Endodermal cell (in vitro differentiated cells): ENCODE measurements at regions not wholly inside any gene's neighbourhood (a gene's known extent, or its start where the extent isn't known, plus 50 kb on each side); places are given as distances from the start of the nearest gene placed in this dataset.

Source experiments
- DNase-seq: peaks from one replicate; pipeline ENCODE4 v3.0.0-alpha.2; 2017
- H3K27ac ChIP-seq: 2 replicates; pipeline ENCODE4 v1.5.1; 2013; ENCODE audit warnings: mild to moderate bottlenecking, low read depth, low read length, moderate library complexity
- H3K27me3 ChIP-seq: 2 replicates; pipeline ENCODE4 v1.6.1; 2013; ENCODE audit warnings: mild to moderate bottlenecking, low read length, moderate library complexity; ENCODE audit not compliant: insufficient read depth, control insufficient read depth, poor library complexity, severe bottlenecking
- H3K36me3 ChIP-seq: 2 replicates; pipeline ENCODE4 v1.7.0; 2013; ENCODE audit warnings: mild to moderate bottlenecking, low read length, moderate library complexity; ENCODE audit not compliant: control insufficient read depth, insufficient read depth
- H3K4me1 ChIP-seq: one replicate; pipeline ENCODE4 v1.7.0; 2013; ENCODE audit warnings: low read length; ENCODE audit not compliant: control insufficient read depth, insufficient read depth
- H3K4me3 ChIP-seq: 2 replicates; pipeline ENCODE4 v1.5.1; 2013; ENCODE audit warnings: mild to moderate bottlenecking, low read length, moderate library complexity
- H3K9ac ChIP-seq: 2 replicates; pipeline ENCODE4 v1.6.1; 2013; ENCODE audit warnings: mild to moderate bottlenecking, low read length, moderate library complexity; ENCODE audit not compliant: poor library complexity, severe bottlenecking; ENCODE audit errors: extremely low read depth
- H3K9me3 ChIP-seq: 2 replicates; pipeline ENCODE4 v1.6.1; 2013; ENCODE audit warnings: mild to moderate bottlenecking, low read length, moderate library complexity; ENCODE audit not compliant: control insufficient read depth
- H3K27ac Mint-ChIP-seq: 2 replicates; pipeline ENCODE4 v1.8.0; 2020; ENCODE audit warnings: mixed read lengths
- H3K27me3 Mint-ChIP-seq: 2 replicates; pipeline ENCODE4 v1.8.0; 2021; ENCODE audit warnings: mild to moderate bottlenecking, mixed read lengths; ENCODE audit not compliant: insufficient read depth
- H3K36me3 Mint-ChIP-seq: 2 replicates; pipeline ENCODE4 v1.8.0; 2020; ENCODE audit warnings: low read depth, mixed read lengths
- H3K4me1 Mint-ChIP-seq: 2 replicates; pipeline ENCODE4 v1.8.0; 2020; ENCODE audit warnings: mixed read lengths
- H3K4me3 Mint-ChIP-seq: 2 replicates; pipeline ENCODE4 v1.8.0; 2020; ENCODE audit warnings: mild to moderate bottlenecking, moderate library complexity, mixed read lengths
- H3K9me3 Mint-ChIP-seq: 2 replicates; pipeline ENCODE4 v1.8.0; 2020; ENCODE audit warnings: mild to moderate bottlenecking, mixed read lengths
- WGBS, 2 experiments: methylation state at CpG; one replicate each; pipeline versions ENCODE4 v1.1.5 to v1.1.7; 2013; ENCODE audit warnings: missing lambda C conversion rate in 2 of 2, mixed read lengths in 1 of 2; ENCODE audit not compliant: insufficient coverage in 1 of 2, insufficient read length in 1 of 2; 5-methylcytosine and 5-hydroxymethylcytosine counted together
- TF ChIP-seq, protein P1 (sequence below): fragments of 200-600 bp; sonication (generic); conservative IDR thresholded peaks from 2 replicates; pipeline ENCODE4 v1.5.0; 2021; ENCODE audit warnings: antibody characterized with exemption, mild to moderate bottlenecking

DNA sequence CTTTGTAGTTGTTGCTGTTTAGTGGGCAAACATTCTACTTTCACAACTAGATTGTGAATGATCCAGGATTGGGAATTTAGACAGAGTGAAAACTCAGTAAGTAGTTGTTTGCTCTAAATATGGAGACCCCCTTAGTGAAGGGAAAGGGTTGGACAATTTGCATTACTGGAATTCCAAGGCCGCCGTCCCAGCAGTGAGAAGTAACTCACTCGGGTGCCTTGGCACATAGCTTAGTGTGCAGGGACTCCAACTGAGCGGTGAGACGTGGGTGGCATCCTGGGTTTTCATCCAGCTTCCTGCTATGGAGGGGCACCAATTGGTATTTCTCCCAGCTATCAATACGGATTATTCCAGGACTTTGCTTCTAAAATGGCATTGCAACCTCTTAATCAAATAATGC, 69.7 kb upstream of the FCN1 start:
- Histone ChIP-seq H3K4me1 (no peaks in the 10 kb centered on the region), H3K27ac (no peak overlapping the region), H3K27me3 (no peaks in the 10 kb centered on the region), H3K9me3 (no peaks in the 10 kb centered on the region), H3K9ac (no peak overlapping the region), H3K36me3 (no peaks in the 10 kb centered on the region), H3K4me3 (no peak overlapping the region)
- 89 to 92% methylated on average over 6 of the region's 6 CpGs for WGBS, 2 experiments
- Mint-ChIP-seq H3K9me3 (peaks cover 38% of the 10 kb centered on the region), H3K27me3 (peaks cover 2% of the 10 kb centered on the region), H3K27ac (no peak overlapping the region), H3K36me3 (no peaks in the 10 kb centered on the region), H3K4me1 (no peaks in the 10 kb centered on the region), H3K4me3 (no peak overlapping the region)
- DNase-seq: no peak
- TF ChIP-seq, protein P1, sequence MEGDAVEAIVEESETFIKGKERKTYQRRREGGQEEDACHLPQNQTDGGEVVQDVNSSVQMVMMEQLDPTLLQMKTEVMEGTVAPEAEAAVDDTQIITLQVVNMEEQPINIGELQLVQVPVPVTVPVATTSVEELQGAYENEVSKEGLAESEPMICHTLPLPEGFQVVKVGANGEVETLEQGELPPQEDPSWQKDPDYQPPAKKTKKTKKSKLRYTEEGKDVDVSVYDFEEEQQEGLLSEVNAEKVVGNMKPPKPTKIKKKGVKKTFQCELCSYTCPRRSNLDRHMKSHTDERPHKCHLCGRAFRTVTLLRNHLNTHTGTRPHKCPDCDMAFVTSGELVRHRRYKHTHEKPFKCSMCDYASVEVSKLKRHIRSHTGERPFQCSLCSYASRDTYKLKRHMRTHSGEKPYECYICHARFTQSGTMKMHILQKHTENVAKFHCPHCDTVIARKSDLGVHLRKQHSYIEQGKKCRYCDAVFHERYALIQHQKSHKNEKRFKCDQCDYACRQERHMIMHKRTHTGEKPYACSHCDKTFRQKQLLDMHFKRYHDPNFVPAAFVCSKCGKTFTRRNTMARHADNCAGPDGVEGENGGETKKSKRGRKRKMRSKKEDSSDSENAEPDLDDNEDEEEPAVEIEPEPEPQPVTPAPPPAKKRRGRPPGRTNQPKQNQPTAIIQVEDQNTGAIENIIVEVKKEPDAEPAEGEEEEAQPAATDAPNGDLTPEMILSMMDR: no peak

DNA sequence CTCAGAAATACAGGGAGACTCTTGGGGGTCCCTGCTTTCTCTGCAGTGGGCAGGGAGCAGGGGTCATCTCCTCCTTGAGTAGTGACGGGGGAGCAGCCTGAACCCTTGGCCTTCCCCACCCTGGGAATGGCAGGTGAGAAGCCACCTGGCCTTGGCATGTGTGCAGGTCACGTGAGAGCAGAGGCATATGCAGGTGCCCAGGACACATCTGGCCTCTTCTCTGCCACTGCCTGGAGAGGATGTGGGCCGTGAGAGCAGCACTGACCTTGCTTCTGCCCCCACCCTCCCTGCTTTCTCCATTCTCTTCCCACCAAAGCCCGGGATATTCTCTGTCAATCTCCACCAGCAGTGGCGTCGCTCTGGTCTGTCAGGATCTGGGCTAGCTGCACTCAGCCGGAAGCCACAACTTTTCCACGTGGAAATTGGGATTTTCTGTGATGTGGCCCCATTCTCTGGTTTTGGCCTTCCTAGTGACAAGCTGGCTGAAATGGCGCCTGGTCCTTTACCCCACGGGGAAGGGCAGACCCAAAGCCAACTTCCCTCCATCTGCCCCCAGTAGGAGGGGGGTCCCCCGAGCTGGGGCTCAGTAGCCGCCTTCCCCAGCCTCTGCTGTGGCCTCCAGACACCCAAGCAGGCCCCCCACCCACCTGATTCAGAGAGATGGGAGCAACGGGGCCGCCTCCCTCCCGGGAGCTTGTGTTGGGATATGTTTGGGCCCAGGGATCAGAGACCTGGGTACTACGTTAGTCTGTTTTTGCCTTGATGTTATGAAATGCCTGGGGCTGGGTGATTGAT, 70.4 kb upstream of the FCN1 start:
- Mint-ChIP-seq H3K4me3 (no peak overlapping the region), H3K36me3 (no peaks in the 10 kb centered on the region), H3K27me3 (peaks cover 2% of the 10 kb centered on the region), H3K4me1 (no peaks in the 10 kb centered on the region), H3K27ac (no peak overlapping the region), H3K9me3 (peaks cover 38% of the 10 kb centered on the region)
- TF ChIP-seq, protein P1: no peak
- Histone ChIP-seq H3K27me3 (no peaks in the 10 kb centered on the region), H3K4me3 (no peak overlapping the region), H3K36me3 (no peaks in the 10 kb centered on the region), H3K9ac (no peak overlapping the region), H3K4me1 (no peaks in the 10 kb centered on the region), H3K9me3 (no peaks in the 10 kb centered on the region), H3K27ac (no peak overlapping the region)
- no peak for DNase-seq
- WGBS, 2 experiments: 75 to 79% methylated on average over 10 to 16 of the region's 16 CpGs

DNA sequence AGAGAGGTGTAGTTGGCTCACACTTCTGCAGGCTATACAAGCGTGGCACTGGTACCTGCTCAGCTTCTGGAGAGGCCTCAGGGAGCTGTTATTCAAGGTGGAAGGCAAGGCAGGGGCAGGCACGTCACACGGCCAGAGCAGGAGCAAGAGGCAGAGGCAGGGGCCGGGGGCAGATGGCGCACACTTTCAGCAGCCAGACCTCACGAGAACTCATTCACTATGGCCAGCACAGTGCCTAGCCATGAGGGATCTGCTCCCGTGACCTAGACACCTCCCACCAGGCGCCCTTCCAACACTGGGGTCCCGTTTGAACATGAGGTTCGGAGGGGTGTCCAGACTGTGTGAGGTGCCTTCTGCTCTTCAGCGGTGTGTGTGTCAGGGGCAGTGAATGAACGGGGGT, 71.0 kb upstream of the FCN1 start:
- Histone ChIP-seq H3K27ac (no peak overlapping the region), H3K36me3 (no peaks in the 10 kb centered on the region), H3K9me3 (no peaks in the 10 kb centered on the region), H3K4me1 (no peaks in the 10 kb centered on the region), H3K27me3 (no peaks in the 10 kb centered on the region), H3K4me3 (no peak overlapping the region), H3K9ac (no peak overlapping the region)
- H3K4me3 Mint-ChIP-seq: no peak overlapping the region
- peaks cover 2% of the 10 kb centered on the region for H3K27me3 Mint-ChIP-seq
- H3K36me3 Mint-ChIP-seq: no peaks in the 10 kb centered on the region
- H3K9me3 Mint-ChIP-seq: peaks cover 38% of the 10 kb centered on the region
- H3K4me1 Mint-ChIP-seq: no peaks in the 10 kb centered on the region
- H3K27ac Mint-ChIP-seq: no peak overlapping the region
- no peak for DNase-seq
- TF ChIP-seq, protein P1: no peak
- 87 to 92% methylated on average over 8 to 12 of the region's 12 CpGs for WGBS, 2 experiments
